Lower lobe of right lung (tissue), 2 donors: ENCODE measurements at regions not wholly inside any gene's neighbourhood (a gene's known extent, or its start where the extent isn't known, plus 50 kb on each side); places are given as distances from the start of the nearest gene placed in this dataset.
A peak's percentile ranks its signal among the peaks of the same experiment; 100 is the strongest.

Experiments used
- ATAC-seq, 2 donors: fragments of 200-7000 bp; cut with Tn5 transposase; one replicate each; pipeline ENCODE4 v1.9.1; 2020 to 2022; ENCODE audit warnings: mild to moderate bottlenecking in 2 of 2, moderate library complexity in 2 of 2
- DNase-seq: peaks from one replicate; pipeline ENCODE4 v3.0.0-alpha.2; 2020
- H3K27ac ChIP-seq: fragments of 200-600 bp; one replicate; pipeline ENCODE4 v1.8.0; 2022
- H3K27me3 ChIP-seq: fragments of 200-600 bp; one replicate; pipeline ENCODE4 v1.8.0; 2022; ENCODE audit warnings: low read depth
- H3K36me3 ChIP-seq: fragments of 200-600 bp; one replicate; pipeline ENCODE4 v1.8.0; 2022; ENCODE audit warnings: mild to moderate bottlenecking
- H3K4me1 ChIP-seq: fragments of 200-600 bp; one replicate; pipeline ENCODE4 v1.8.0; 2022
- H3K4me3 ChIP-seq: fragments of 200-600 bp; one replicate; pipeline ENCODE4 v1.8.0; 2022; ENCODE audit warnings: mild to moderate bottlenecking
- H3K9me3 ChIP-seq: fragments of 200-600 bp; one replicate; pipeline ENCODE4 v1.8.0; 2022
- intact Hi-C: fragments of 100-400 bp; cut with DNase I; formaldehyde crosslinking; loops from one replicate; pipeline ENCODE4 v1.11.0; 2022
- TF ChIP-seq, protein P1 (sequence below): fragments of 200-600 bp; IDR thresholded peaks from one replicate; pipeline ENCODE4 v1.8.0; 2022; ENCODE audit warnings: antibody characterized with exemption, mild to moderate bottlenecking
- donor health status: DM: no; HTN: yes; CAD: no; lungs with severe emphysema.

DNA sequence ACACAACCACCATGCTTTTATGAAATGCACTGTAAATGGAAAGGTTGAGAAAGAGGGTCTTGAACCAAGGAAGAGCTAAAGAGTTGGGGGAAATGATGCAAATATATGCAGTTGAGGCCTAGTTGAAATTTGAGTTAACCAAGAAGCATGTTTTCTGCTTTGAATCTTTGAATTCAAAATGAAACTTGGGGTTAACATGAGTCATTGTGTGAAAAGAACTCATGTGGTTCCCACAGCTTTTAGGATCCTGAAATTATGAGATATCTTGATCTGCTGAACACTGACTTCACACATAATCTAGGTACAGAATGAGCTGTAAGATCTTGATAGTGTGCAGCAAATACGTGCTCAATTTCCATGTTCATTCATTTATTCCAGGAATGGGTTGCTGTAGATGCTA, 422.9 kb upstream of the TRIB2 start:
- intact Hi-C loops, result no loop called here
- Histone ChIP-seq H3K27ac (no peak overlapping the region), H3K4me1 (no peaks in the 10 kb centered on the region), H3K4me3 (no peak overlapping the region), H3K9me3 (no peaks in the 10 kb centered on the region), H3K27me3 (no peaks in the 10 kb centered on the region), H3K36me3 (no peaks in the 10 kb centered on the region)
- no peak for DNase-seq
- no peak for ATAC-seq
- TF ChIP-seq, protein P1, sequence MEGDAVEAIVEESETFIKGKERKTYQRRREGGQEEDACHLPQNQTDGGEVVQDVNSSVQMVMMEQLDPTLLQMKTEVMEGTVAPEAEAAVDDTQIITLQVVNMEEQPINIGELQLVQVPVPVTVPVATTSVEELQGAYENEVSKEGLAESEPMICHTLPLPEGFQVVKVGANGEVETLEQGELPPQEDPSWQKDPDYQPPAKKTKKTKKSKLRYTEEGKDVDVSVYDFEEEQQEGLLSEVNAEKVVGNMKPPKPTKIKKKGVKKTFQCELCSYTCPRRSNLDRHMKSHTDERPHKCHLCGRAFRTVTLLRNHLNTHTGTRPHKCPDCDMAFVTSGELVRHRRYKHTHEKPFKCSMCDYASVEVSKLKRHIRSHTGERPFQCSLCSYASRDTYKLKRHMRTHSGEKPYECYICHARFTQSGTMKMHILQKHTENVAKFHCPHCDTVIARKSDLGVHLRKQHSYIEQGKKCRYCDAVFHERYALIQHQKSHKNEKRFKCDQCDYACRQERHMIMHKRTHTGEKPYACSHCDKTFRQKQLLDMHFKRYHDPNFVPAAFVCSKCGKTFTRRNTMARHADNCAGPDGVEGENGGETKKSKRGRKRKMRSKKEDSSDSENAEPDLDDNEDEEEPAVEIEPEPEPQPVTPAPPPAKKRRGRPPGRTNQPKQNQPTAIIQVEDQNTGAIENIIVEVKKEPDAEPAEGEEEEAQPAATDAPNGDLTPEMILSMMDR, result no peak

DNA sequence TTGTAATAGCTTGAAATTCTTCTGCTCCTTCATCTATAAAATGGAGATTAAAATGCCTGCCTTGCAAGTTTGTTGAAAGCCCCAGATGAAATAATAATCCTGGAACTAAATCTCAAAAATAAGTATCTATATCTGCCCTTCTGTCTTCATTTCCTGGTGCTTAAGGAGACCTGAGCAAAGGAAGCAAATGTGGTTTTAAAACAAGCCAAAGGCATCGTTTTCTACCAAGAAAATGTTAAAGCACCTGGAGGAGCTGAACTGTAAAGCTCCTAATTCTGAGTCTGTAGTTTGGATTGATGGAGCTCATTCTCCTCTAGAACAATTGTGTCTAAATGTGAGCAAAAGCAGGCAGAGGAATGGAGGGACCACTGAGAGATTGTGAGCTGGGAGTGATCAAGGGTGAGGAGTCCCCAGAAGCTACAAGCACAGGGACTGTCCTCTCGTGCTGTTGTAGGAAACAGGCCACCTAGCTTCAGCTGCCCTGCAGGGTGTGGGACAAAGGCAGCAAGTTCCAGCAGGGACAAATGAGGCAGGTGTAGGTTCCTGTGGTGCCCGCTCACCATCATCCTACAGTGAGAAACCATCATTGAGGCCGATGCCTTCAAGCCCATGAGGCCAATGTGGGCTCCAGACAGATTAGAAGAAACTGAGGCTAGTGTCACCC, 420.7 kb upstream of the TRIB2 start:
- TF ChIP-seq, protein P1, result no peak

DNA sequence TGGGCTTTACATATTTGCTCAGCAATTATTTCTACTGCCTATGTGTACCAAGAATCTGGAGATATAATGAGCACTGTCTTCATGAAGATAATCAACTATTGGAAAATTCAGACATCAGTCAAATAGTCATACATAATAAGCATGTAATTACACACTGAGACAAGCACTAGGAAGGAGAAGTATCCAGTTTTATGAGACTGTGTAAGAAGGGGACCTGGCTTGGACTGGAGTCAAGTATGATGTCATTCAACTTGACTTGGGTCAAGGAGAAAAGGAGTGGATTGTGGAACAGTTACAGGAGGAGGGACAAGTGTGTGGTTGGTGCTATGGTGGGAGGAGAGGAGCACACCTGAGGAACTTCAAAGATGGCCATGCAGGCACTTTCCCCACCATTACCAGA, 419.8 kb upstream of the TRIB2 start:
- intact Hi-C loops, result no loop called here
- Histone ChIP-seq H3K36me3 (no peaks in the 10 kb centered on the region), H3K27ac (no peak overlapping the region), H3K4me3 (no peak overlapping the region), H3K9me3 (no peaks in the 10 kb centered on the region), H3K4me1 (peaks cover 11% of the 10 kb centered on the region), H3K27me3 (no peaks in the 10 kb centered on the region)
- DNase-seq (no peak), ATAC-seq (peak; percentile 39 to 47)
- TF ChIP-seq, protein P1, result no peak

More for the DNA sequence above, 420.7 kb upstream of the TRIB2 start:
- H3K27me3 ChIP-seq, result no peaks in the 10 kb centered on the region
- H3K27ac ChIP-seq, result no peak overlapping the region
- ATAC-seq (no peak), DNase-seq (no peak)
- no peaks in the 10 kb centered on the region for H3K9me3 ChIP-seq
- H3K4me1 ChIP-seq, result peaks cover 7% of the 10 kb centered on the region
- intact Hi-C loops, result no loop called here
- H3K36me3 ChIP-seq, result no peaks in the 10 kb centered on the region
- no peak overlapping the region for H3K4me3 ChIP-seq

DNA sequence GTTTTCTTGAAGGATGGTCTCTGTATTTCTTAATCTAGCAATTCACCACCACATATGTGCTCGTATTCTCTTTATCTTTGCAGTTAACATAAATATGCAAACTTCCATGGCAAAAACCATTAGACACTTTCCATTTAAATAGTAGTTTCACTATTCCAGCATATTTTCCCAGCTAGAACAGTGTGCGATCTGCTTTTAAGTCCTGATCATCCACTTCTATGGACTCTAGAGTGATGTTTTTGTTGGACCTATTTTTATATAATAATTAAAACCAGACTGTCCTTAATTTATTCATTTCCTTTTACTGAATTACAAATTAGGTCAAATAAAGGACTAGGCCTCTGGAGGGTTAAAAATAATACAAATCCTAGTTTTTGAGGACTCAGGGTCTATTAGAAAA, 418.4 kb upstream of the TRIB2 start:
- TF ChIP-seq, protein P1, result no peak
- intact Hi-C loops, result no loop called here
- Histone ChIP-seq H3K4me1 (peaks cover 11% of the 10 kb centered on the region), H3K27me3 (no peaks in the 10 kb centered on the region), H3K36me3 (no peaks in the 10 kb centered on the region), H3K27ac (no peak overlapping the region), H3K4me3 (no peak overlapping the region), H3K9me3 (no peaks in the 10 kb centered on the region)
- ATAC-seq (no peak), DNase-seq (no peak)

DNA sequence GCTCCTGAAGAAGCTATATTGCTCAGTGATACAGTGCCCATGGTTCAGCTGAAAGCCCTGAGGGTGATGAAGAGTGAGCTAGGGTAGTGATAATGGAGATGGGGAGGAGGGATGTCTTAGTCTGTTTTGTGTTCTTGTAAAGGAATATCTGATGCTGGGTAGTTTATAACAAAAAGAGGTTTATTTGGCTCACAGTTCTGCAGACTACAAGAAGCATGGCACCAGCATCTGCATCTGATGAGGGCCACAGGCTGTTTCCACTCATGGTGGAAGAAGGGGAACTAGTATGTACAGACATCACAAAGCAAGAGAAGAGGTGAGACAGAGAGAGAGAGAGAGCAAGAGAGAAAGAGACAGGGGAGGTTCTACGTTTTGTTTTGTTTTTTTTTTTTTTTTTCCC, 417.3 kb upstream of the TRIB2 start:
- H3K4me1 ChIP-seq, result peaks cover 14% of the 10 kb centered on the region
- no peaks in the 10 kb centered on the region for H3K36me3 ChIP-seq
- TF ChIP-seq, protein P1, result no peak
- no peaks in the 10 kb centered on the region for H3K27me3 ChIP-seq
- no peak for DNase-seq
- H3K4me3 ChIP-seq, result no peak overlapping the region
- intact Hi-C loops, result no loop called here
- no peak for ATAC-seq
- H3K27ac ChIP-seq, result no peak overlapping the region
- no peaks in the 10 kb centered on the region for H3K9me3 ChIP-seq
